K562 (cell line): ENCODE measurements at regions not wholly inside any gene's neighbourhood (a gene's known extent, or its start where the extent isn't known, plus 50 kb on each side); places are given as distances from the start of the nearest gene placed in this dataset.

Experiments
- CHD4 ChIP-seq: fragments of 200-600 bp; sonication (generic); IDR thresholded peaks from 3 replicates; pipeline ENCODE4 v1.6.1; 2012; ENCODE audit warnings: low read depth, mild to moderate bottlenecking, mixed read lengths, low read length, inconsistent platforms; ENCODE audit not compliant: insufficient read depth, insufficient replicate concordance, poor library complexity, severe bottlenecking
- CTBP1 ChIP-seq: fragments of 450-650 bp; IDR thresholded peaks from 2 replicates; pipeline ENCODE4 v1.6.1; 2016; ENCODE audit warnings: borderline replicate concordance
- CTCF ChIP-seq, 3 experiments: IDR thresholded peaks in 2 of 3; conservative IDR thresholded peaks in 1 of 3; 2 replicates each; pipeline ENCODE4 v1.5.1; 2011 to 2012; ENCODE audit warnings: low read length in 3 of 3, mild to moderate bottlenecking in 3 of 3, control low read depth in 2 of 3, improper control_type of control experiment in 1 of 3, inconsistent platforms in 1 of 3, low read depth in 1 of 3, mixed read lengths in 1 of 3, moderate library complexity in 1 of 3; ENCODE audit not compliant: insufficient read depth in 2 of 3
- ETV6 ChIP-seq, 3 experiments: fragments of 150-350 bp in 1 of 3; sonication (generic) in 1 of 3; formaldehyde crosslinking in 1 of 3; IDR thresholded peaks; 2 replicates each; pipeline versions ENCODE4 v1.6.1 to v1.8.0; 2014 to 2022; ENCODE audit warnings: borderline replicate concordance in 2 of 3, low read depth in 2 of 3, antibody characterized with exemption in 1 of 3, low read length in 1 of 3, mild to moderate bottlenecking in 1 of 3, missing genetic modification reagents in 1 of 3
- EZH2 ChIP-seq: IDR thresholded peaks from 2 replicates; pipeline ENCODE4 v1.6.1; 2012; ENCODE audit warnings: low read depth, mild to moderate bottlenecking, inconsistent platforms, low read length, borderline replicate concordance
- FOS ChIP-seq: IDR thresholded peaks from 3 replicates; pipeline ENCODE4 v1.6.1; 2011; ENCODE audit not compliant: insufficient read length; ENCODE audit errors: extremely low read depth
- JUNB ChIP-seq: fragments of 450-650 bp; formaldehyde crosslinking; conservative IDR thresholded peaks from 2 replicates; pipeline ENCODE4 v1.4.0; 2020; ENCODE audit warnings: mild to moderate bottlenecking
- POLR2A ChIP-seq: fragments of 450-650 bp; conservative IDR thresholded peaks from 2 replicates; pipeline ENCODE4 v1.6.1; 2016
- PPARD ChIP-seq: fragments of 250-450 bp; sonication (Bioruptor Pico); IDR thresholded peaks from 2 replicates; pipeline ENCODE4 v1.8.0; 2022; ENCODE audit warnings: inconsistent platforms, mild to moderate bottlenecking, moderate library complexity
- ZKSCAN8 ChIP-seq: fragments of 200-800 bp; sonication (Bioruptor generic); IDR thresholded peaks from 2 replicates; pipeline ENCODE4 v1.6.1; 2016; ENCODE audit warnings: missing genetic modification characterization, missing compliant biosample characterization
- ZNF695 ChIP-seq: fragments of 450-650 bp; formaldehyde crosslinking; IDR thresholded peaks from 2 replicates; pipeline ENCODE4 v1.4.0; 2020; ENCODE audit warnings: mild to moderate bottlenecking, moderate library complexity

- TF ChIP-seq CHD4 (no peak), JUNB (CRISPR knock-in tag) (no peak), CTBP1 (no peak), POLR2A (no peak), CTCF (IDR thresholded peaks at IDR 0.05 in 2 of 3, conservative IDR thresholded peaks at IDR 0.05 in 1 of 3; ENCODE audit: insufficient read depth in 2 of 3, low read depth in 1 of 3, low read length in 3 of 3) (no peak), ZNF695 (CRISPR knock-in tag) (no peak), PPARD (CRISPR knock-in tag) (no peak), FOS (no peak), ETV6 (IDR thresholded peaks at IDR 0.05; ENCODE audit: borderline replicate concordance in 1 of 2, low read depth in 2 of 2, low read length in 1 of 2) (no peak), ETV6 (CRISPR knock-in tag; IDR thresholded peaks at IDR 0.05; ENCODE audit: borderline replicate concordance) (no peak), EZH2 (no peak), ZKSCAN8 (CRISPR knock-in tag) (no peak)
These were observed 82.9 kb downstream of the SCN11A start for GRCh38 chr3:38968891-38969290.
